NCI-H82 (cell line): ENCODE measurements at regions not wholly inside any gene's neighbourhood (a gene's known extent, or its start where the extent isn't known, plus 50 kb on each side); places are given as distances from the start of the nearest gene placed in this dataset.
"Not testable (repeated sequence)": the region's sequence is repeated elsewhere in the genome, so short reads cannot be mapped to it uniquely, and the experiment has no call there.

Experiments used
- DNase-seq: peaks from one replicate; lab custom pipeline; 2025; lab: John Stamatoyannopoulos, UW

DNA sequence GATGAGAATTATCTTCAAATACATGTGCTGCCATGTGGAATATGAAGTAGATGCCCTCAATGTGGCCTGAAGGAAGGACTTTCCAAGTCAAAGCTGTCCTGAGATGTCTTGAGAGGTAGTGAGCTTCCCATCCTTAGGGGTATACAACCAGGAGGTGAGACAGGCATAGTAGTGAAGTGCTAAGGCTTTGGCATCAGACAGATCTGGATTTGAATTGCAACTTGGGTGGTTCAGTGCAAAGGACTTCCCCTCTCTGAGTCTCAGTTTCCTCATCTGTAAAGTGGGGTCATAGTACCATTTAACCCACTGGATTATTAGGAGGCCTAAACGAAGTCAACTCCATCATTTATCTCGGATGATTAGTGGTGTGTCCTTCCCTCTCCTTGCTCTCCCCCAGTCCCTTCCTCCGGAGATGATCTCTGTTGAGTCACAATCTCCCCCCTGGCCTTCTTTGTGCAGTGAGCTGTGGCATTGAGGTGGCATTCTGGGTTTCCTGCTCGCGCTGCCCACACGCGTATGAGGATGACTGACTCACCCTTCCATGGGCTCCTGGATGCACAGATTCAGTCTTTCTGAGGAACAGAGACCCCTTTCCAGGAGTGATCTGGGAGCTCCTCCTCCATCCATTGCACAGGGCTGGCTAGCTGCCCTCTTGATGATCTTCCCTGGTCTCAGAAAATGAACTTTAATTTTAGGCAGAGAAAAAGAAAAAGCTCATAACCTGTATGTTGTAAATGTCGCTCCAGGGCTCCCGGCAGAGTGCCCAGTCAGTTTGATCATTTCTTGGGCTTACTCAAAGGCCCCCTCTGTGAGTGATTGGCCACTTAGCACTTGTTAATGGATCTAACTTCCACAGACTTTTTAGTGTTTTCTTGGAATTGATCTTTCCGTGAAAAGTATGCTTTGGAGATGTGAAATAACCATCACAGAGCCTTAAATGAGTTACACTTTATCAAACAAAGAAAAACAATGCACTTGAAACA lies 354.6 kb downstream of the PTPRU start:
- no peak for DNase-seq

DNA sequence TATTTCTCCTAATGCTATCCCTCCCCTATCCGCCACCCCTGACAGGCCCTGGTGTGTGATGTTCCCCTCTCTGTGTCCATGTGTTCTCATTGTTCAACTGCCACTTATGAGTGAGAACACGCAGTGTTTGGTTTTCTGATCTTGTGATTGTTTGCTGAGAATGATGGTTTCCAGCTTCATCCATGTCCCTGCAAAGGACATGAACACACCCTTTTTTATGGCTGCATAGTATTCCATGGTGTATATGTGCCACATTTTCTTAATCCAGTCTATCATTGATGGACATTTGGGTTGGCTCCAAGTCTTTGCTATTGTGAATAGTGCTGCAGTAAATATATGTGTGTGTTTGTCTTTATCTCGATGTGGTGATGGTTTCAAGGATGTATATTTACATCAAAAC lies 353.4 kb downstream of the PTPRU start:
- DNase-seq: not testable (repeated sequence)

DNA sequence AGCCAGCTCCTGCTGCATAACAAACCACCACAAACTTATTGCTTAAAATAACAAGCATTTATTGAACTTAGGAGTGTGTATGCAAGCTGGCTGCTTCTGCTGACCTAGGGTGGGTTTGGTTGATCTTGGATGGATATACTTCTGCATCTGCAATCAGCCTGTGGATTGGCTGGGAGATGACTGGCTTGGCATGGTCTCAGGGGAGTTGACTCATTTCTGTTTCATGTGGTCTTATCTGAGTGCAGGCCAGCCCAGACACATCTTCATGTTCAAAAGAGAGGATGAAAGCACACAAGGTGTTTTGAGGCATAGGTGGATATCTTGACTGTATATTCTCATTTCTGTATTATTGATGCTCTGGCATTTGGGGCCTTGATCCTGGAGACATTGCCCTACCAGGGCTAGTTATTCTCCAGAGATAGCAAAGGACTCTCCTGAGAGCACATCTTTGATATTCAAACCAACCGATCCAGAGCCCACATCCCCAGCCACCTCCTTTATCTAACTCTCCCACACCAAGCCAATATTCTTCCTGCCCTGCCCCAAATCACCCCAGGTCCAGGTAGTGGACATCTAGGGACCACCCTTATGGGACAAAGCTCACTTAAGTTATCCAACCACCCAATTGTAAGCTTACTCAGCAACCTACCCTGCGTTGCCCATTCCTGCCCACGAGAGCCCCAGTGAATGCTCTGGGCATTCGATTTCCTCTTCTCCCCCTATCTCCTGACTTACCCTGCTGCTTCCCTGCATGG lies 350.8 kb downstream of the PTPRU start:
- DNase-seq: no peak

DNA sequence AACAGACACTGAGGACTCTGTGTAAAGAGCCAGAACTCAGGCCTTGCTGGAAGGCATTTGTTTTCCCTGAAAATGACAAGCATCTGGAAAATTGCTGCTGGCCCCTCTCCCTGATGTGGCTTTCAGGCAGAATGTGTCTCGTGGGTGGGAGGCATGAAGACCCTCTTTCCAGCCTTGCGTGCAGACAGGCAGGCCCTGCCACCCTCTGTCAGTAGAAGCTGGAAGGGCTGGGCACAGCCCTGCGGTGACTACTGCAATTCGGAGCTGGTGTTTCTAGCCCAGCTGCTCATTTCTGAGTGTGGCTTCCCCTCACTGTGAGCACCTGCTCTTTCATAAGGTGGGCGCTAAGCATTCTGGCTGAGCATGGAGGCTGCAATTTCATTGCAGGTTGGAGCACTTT lies 349.9 kb downstream of the PTPRU start:
- no peak for DNase-seq

DNA sequence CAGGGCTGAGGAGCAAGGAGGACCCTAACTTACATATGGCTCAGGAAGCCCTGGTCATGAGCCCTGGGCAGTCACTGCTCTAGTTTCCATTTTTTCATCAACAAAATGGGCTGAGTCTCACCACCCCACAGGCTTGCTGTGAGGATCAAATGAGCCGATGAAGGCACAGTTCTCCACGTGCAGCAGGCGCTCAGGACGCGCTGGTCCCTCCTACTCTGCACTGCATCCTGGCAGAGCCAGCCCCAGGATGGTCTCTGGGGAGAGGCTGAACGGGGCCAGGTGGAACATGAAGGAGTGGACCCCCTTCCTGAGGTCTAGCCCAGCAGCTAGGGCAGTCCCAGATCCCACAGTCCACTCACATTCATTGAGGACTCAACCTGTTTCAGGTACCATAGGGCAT lies 349.3 kb downstream of the PTPRU start:
- DNase-seq: no peak

DNA sequence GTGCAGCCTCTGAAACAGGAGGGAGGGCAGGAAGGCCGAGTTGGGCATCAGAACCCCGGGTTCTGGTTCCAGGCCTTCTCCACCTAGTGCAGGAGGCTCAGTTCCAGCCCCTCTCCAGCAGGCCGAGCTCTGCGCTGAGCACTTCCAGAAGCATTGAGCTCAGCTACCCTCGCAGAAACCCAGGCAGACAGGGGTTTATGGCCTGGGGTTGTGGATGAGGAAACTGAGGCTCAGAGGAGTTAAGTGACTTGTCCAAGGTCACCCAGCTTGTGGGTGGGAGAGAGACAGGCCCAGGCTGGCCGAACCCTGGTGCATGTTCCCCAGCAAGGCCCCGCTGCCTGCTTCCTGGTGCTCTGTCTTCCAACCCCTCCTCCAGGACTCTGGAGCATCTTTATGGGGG lies 348.9 kb downstream of the PTPRU start:
- DNase-seq: no peak

DNA sequence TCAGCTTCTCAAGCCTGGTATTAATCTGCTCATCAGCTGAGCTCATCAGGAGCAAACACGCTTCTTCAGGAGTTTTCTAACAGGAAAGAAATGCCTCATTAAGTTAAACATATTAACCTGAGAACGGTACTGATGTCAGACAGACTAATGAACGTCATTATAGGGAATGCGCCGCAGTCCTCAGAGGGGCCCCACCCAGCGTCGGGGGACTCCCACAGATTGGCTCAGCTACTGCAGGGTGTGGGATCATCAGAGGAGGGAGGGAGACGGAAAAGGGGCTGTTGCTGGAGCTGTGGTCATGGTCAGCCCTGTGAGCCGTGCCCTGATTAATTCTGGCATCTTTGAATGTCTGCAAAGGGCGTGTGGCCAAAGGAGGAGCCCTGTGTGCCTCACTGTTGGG lies 348.5 kb downstream of the PTPRU start:
- peak; percentile 25 for DNase-seq

DNA sequence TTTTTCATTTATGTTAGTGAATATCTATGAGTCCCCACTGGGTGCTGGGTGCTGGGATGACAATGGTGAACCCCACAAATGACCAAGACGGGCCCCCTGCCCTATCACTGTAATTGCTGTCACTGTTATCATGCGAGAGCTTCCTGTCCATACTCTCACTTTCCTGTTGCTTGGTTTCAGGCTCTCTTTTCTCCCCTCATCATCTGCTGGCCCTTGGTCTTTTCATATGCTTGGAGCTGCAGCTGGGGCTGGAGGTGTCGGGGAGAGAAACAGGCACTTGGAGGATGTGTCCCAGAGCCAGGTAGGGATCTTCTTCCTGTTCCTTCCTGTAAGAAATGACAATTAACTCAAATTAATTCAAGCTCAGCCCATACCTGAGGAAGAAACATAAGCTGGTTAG lies 348.0 kb downstream of the PTPRU start:
- no peak for DNase-seq

DNA sequence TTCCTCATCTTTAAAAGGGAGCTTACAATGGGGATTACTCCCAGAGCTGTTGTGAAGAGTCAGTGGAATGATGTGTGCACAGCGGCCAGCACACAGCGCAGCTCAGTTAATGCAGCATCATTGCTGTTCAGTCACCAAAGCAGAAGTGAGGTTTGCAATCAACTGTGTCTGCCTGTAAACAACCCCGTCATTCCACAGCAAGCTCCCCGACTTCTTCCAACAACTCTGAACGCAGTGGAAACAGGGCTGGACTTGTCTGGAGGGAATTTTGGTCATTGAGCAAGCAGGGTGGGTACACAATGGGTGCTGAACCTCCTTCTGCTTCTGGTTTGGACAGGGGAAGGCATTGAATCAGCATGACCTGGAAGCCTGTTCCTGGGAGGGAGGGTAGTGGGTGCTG lies 347.4 kb downstream of the PTPRU start:
- no peak for DNase-seq

DNA sequence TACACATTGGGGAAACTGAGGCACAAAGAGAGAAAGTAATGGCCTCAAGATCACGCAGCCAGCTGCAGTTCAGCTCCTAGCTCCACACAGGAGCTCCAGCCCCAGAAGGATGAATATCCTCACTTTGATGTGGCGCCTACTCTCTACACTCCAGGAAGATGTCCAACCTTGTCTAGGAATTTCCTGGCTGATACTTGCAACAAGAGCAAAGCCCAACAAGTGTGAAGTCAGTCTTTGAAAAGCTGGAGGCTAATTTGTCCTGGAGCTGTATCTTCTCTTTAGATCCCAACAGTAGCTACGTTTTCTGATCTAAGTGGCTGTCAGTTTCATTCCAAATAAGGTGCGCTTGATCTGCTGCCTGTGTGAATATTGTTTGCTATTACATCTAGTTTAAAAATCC lies 344.9 kb downstream of the PTPRU start:
- no peak for DNase-seq

DNA sequence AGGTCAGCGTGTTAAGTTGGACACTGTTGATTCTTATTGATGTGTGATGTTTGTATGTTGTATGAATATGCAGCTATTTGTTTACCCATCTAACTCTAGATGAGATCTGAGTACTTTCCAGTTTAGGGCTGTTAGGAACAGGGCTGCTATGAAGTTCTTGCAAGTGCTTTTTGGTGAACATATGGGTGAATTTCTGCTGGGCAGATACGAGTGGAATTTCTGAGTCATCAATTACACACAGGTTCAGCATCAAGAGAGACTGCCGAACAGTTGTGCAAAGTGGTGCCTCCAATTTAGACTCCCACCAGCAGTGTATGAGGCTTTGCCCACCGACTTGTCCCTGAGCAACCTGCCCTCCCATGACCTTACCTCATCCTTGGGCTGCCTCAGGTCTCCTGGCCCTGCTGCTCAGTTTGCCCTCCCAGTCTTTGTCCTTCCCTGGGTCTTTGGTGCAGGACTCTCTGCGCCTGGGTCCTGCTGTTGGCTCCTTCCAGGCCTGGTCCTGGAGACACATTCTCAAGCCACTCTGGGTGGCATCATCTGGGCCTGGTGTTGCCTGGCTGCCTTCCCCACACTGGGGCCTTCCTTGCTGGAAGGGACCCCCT lies 343.6 kb downstream of the PTPRU start:
- no peak for DNase-seq

DNA sequence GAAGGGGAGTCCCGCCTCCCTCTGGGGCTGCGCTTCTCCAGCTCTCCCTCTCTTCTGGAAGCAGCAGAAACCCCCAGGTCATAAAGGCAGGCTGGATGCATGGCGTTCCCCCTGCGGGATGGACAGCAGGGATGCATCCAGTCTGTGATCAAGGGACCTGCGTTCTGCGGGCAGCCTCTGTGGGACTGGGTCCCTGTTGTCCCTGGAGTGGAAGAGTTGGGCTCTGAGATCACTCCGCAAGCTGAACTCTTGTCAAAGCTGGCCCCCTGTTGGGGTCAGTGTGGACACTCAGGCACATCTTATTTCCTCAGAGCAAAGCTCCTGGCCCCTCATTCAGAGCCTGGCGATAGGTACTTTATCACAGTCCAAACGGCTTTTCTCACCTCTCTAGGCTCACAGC lies 341.2 kb downstream of the PTPRU start:
- peak; percentile 18 for DNase-seq

DNA sequence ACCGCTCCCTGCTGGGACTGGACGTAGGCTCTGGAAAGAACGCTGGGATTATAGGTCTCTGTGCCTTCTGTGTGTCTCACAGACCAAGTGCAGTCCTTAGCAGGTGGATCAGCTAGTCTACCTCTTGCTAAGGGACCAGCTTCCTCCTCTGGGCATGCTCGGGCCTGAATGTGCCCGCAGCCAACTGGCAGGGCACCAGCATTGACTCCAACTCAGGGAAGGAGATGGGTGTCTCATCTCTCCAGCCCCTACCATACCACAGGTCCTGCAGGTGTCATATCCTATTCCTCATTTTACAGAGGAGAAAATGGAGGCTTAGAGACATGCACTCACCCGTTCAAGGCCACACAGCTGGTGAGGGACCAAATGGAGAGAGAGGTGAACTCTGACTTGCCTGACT lies 340.2 kb downstream of the PTPRU start:
- no peak for DNase-seq

DNA sequence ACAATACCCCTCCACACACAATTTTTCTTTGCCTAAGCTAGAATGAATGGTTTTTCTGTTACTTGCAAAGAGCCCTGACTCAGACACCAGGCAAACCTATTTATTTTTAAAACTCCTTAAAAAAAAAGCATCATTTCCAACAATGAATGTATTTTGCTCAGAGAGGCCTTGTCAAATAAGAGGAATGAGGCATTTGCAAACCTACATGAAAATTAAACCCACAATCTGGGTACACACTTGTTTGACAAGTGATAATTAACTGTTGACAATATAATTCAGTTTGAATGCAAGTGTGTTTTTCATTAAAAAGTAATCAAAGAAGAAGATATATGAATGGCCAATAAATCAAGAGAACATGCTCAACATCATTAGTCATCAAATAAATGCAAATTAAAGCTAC lies 339.5 kb downstream of the PTPRU start:
- DNase-seq: no peak

DNA sequence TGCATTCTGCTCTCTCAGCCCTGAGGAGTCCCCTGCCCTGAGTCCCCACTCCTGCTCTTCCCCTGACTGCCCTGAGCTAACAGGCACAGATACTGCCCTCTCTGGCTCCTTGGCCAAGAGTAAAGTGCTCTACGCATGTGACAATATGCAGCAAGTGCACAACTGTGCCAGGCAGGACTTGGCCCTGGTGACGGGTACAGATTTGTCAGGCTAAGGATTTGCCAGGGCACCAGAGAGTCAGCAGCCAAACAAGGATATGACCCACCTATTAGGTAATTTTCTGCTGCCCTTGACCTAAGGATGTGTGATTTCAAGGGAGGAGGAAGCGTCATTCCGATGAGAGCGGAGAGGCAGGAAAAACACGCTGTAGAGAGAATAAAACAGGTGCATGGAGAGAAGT lies 339.0 kb downstream of the PTPRU start:
- no peak for DNase-seq

DNA sequence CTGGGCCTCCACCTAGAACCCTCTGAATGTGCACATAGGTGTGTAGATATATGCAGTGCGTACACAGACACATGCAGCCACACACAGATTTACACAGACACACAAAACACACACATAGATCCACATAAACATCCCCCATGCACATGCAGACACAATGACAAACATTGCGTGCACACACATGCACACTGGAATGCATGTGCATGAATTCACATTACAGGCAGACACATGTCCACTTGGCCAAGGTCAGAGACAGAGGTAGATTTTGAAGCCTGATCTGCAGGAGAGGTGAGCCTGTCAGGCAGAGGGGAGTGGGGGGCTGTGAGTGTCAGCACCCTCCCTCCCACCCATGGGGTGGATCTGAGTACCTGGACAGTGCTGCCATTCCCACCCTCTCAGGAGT lies 338.5 kb downstream of the PTPRU start:
- DNase-seq: no peak

DNA sequence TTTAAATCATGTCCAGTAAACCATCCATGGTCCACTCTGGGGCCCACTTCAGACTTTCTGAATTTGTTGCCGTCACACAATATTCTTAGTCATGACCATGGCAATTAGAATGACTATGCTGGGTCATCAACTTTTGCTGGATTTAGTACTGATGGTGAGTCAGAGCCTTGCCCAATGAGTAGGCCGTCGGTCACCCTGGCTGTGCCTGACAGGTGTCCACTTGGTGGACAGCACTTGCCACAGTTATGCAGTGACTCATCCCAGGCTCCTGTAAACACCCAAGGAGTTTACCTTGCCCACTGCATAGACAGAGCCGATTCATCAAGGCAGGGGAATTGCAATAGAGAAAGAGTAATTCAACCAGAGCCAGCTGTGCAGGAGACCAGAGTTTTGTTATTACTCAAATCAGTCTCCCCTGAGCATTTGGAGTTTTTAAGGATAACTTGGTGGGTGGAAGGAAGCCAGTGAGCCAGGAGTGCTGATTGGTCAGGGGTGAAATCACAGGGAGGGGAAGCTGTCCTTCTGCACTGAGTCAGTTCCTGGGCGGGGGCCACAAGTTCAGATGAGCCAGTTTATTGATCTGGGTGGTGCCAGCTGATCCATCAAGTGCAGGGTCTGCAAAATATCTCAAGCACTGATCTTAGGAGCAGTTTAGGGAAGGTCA lies 333.8 kb downstream of the PTPRU start:
- no peak for DNase-seq

DNA sequence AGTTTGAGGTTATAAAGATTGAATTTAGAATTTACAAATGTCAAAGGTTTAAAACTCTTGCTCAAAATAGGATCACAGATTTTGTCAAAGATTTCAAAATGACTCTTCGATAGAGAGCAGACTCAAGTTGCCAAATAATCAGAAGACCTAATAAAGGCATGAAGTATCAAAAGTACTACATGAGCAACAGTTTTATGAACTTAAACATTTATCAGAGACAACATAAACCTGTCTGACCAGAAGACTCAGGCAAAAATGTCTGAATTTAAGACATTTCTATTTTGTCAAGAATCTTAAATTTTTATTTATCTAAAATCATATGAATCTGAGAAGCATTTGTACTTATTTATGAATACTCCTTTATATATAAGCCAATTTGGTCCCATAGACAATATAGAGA lies 330.9 kb downstream of the PTPRU start:
- DNase-seq: no peak

DNA sequence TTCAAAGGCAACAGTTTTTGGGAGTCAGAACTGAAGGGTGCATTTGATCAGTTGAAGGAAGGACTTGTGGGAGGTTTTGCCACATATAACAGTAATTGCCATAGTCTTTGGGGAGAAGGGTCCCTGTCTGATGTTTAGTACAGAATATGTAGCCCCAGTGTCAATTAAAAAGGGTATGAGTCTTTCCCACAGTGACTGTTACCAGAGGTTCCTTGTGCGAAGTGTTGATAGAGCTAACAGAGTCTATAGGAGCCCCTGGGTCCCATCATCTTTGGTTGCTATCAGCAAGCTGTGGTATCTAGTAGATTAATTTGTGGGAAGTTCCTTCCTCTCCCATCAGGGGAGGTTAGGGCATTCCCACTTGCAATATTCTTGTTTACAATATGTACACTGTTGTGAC lies 329.2 kb downstream of the PTPRU start:
- DNase-seq: no peak

DNA sequence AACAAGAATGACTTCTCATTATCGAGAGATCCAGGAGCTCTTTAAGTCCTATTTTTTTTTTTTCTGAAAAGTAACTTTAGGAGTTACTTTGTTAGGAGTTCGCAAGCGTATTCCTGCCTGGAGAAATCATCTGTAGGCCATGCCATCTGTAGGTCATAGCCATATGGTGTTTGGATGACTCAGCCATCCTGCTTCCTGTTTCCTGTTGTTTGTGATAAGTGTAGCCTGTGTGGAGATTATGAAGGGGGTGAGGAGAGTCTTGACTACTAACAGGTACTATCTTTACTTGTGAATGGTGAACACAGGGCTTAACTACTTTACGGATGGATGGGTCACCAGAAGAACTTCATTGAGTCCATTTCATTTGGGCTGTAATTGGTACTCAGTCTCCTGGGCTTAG lies 327.2 kb downstream of the PTPRU start:
- DNase-seq: peak; percentile 22

DNA sequence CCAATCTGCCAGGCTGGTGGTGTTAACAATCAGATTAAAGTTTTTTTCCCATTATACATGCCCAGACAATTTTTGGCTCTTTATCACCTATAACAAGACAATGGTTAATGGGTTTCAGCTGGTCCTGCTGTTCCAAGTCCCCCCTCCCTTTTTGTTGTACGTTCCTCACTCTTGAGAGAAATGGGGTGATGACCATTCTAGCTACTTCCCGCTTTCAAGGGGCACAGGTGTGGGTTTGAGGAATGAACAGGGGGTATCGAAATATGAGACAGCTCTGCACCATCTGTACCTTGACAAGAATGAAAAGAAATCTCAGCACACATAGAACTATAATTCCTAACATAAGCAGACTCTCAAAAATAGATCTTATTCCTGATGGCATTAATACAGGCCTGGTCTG lies 326.8 kb downstream of the PTPRU start:
- DNase-seq: peak; percentile 42

DNA sequence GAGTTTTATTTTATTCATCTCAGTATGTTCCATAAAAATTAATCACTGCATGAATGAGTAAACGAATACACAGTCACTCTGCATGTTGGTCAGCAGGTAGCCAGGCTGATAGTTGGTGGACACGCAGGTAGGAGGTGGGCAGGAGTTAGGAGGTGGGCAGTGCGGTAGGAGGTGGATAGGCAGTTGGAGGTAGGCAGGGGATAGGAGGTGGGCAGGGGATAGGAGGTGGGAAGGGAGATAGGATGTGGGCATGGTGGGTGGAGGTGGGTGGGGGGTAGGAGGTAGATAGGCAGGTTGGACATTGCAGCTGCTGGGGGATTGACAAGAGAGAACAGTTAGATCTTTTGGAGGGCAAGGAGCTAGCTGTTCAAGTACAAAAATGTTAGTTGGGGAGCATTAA lies 322.7 kb downstream of the PTPRU start:
- no peak for DNase-seq
